AG04450 (cell line): ENCODE measurements at regions not wholly inside any gene's neighbourhood (a gene's known extent, or its start where the extent isn't known, plus 50 kb on each side); places are given as distances from the start of the nearest gene placed in this dataset.
"Not testable (repeated sequence)": the region's sequence is repeated elsewhere in the genome, so short reads cannot be mapped to it uniquely, and the experiment has no call there.

Experiments used
- CTCF ChIA-PET: fragments of 300-600, 350-600 bp; formaldehyde crosslinking; extraction: SDS; loops from one replicate; lab custom pipeline; 2022; ENCODE audit warnings: antibody characterized with exemption, inconsistent platforms; lab: Charles Lee
- POLR2A ChIA-PET: fragments of 350-600 bp; formaldehyde crosslinking; extraction: SDS; loops from one replicate; lab custom pipeline; 2021; ENCODE audit warnings: antibody characterized with exemption, inconsistent platforms; lab: Yijun Ruan, JAX
- DNase-seq: peaks from one replicate; pipeline ENCODE4 v3.0.0-alpha.2; 2011; ENCODE audit warnings: low read depth, low spot score
- H3K27ac ChIP-seq: one replicate; pipeline ENCODE4 v1.5.1; 2012; ENCODE audit warnings: low read depth, low read length, control low read depth
- H3K27me3 ChIP-seq: one replicate; pipeline ENCODE4 v1.6.0; 2012; ENCODE audit warnings: low read length; ENCODE audit not compliant: control insufficient read depth, insufficient read depth
- H3K4me3 ChIP-seq: 2 replicates; pipeline ENCODE4 v1.5.1; 2011; ENCODE audit warnings: mild to moderate bottlenecking, low read depth, low read length, control low read depth
- H3K9me3 ChIP-seq: 2 replicates; pipeline ENCODE4 v1.5.1; 2012; ENCODE audit warnings: low read length; ENCODE audit not compliant: control insufficient read depth, insufficient read depth
- TF ChIP-seq, protein P1 (sequence below): IDR thresholded peaks from 2 replicates; pipeline ENCODE4 v1.5.1; 2011; ENCODE audit warnings: low read depth, low read length, control low read depth, inconsistent platforms

DNA sequence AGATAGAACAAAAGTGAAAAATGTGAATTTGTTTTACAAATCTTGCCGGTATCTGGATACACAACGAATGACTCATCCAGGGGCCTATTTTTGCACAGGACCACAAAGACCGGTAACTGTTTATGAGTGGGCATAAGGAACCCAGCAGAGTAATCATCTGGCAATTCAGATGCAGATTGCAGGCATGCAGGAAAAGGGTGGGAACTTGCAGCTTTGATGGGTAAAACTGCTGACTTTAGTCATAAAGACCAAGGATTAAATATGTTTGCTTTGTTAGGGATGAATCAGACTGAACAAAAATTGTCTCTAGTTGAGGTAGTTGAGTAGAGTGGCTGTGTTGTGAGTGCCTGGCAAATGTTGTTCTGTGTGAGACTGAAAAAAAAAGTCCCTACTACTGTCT, 309.6 kb upstream of the CCNH start:
- POLR2A ChIA-PET, result no interaction called here
- no peak overlapping the region for H3K27ac ChIP-seq
- CTCF ChIA-PET, result interaction anchor here (0.8 kb wide), 1 partner anchor 928 kb away, joined by 4 read pairs; no protein-coding TSS in a partner anchor

DNA sequence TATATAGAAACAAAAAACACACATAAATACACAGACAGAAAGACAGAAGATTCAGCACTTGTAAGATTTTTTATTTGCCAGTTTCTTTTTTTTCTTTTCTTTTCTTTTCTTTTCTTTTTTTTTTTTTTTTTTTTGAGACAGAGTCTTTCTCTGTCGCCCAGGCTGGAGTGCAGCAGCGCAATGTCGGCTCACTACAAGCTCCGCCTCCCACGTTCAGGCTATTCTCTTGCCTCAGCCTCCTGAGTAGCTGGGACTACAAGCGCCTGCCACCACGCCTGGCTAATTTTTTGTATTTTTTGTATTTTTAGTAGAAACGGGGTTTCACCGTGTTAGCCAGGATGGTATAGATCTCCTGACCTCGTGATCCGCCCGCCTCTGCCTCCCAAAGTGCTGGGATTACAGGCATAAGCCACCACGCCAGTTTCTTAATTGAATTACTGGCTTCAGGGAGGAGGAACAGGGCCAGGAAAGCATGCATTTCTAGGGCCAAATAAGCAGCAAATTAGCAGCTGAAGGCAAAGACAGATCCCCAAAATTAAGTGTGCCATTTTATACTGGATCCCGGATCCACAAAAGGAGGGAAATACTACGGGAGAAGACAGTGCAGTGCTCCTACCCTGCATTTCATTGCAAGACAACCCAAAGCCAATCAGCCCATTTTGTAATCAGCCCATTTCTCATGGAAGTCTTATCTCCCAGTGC, 305.6 kb upstream of the CCNH start:
- CTCF ChIA-PET, result not testable (repeated sequence)

More for the DNA sequence above, 309.6 kb upstream of the CCNH start:
- no peaks in the 10 kb centered on the region for H3K9me3 ChIP-seq
- H3K4me3 ChIP-seq, result no peak overlapping the region
- H3K27me3 ChIP-seq, result no peaks in the 10 kb centered on the region
- TF ChIP-seq, protein P1, sequence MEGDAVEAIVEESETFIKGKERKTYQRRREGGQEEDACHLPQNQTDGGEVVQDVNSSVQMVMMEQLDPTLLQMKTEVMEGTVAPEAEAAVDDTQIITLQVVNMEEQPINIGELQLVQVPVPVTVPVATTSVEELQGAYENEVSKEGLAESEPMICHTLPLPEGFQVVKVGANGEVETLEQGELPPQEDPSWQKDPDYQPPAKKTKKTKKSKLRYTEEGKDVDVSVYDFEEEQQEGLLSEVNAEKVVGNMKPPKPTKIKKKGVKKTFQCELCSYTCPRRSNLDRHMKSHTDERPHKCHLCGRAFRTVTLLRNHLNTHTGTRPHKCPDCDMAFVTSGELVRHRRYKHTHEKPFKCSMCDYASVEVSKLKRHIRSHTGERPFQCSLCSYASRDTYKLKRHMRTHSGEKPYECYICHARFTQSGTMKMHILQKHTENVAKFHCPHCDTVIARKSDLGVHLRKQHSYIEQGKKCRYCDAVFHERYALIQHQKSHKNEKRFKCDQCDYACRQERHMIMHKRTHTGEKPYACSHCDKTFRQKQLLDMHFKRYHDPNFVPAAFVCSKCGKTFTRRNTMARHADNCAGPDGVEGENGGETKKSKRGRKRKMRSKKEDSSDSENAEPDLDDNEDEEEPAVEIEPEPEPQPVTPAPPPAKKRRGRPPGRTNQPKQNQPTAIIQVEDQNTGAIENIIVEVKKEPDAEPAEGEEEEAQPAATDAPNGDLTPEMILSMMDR, result no peak
- no peak for DNase-seq

DNA sequence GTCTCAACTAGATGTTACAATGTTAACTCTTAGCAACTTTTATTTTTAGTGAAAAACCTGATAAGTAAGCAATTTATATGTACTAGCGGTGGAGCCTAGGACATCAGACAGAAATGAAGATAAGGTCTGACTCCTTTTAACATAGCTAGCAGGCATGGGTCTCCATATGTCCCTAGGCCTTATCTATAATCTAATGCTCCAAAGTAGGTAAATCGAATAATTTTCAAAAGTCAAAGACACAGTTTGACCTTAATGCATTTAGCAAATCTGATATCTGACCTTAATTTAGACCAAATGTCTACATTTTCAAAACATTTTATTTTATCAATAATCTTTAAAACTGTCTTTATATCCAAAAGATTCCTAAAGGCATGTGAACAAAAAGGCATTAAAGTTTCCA, 305.0 kb upstream of the CCNH start:
- no peak overlapping the region for H3K4me3 ChIP-seq
- H3K27me3 ChIP-seq, result no peaks in the 10 kb centered on the region
- CTCF ChIA-PET, result no interaction called here
- H3K27ac ChIP-seq, result no peak overlapping the region
- no peak for DNase-seq
- POLR2A ChIA-PET, result no interaction called here
- no peaks in the 10 kb centered on the region for H3K9me3 ChIP-seq
- TF ChIP-seq, protein P1, result no peak

More for the DNA sequence above, 305.6 kb upstream of the CCNH start:
- DNase-seq, H3K9me3 ChIP-seq, POLR2A ChIA-PET, H3K27ac ChIP-seq, H3K4me3 ChIP-seq, H3K27me3 ChIP-seq: not testable (repeated sequence)

DNA sequence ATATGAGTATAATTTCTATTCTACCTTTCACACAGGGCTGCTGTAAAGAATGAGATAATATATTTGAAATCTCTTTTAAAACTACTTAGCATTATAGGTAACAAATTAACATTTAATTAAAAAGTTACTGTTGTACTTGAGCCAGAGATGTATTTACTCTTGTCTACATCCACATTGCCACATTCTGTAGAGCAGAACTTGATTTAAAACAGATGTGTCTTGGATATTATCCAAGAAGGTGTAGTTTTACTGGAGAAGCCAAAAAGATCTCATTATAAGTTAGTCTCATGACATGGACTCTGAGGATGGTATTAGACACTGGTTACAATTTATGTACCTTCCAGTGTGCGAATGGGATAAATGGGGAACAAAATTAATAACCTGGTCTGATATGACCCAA, 293.1 kb upstream of the CCNH start:
- POLR2A ChIA-PET, result no interaction called here
- CTCF ChIA-PET, result no interaction called here
- no peak for DNase-seq
- no peak overlapping the region for H3K4me3 ChIP-seq
- TF ChIP-seq, protein P1, result no peak
- H3K27me3 ChIP-seq, result no peaks in the 10 kb centered on the region
- H3K27ac ChIP-seq, result no peak overlapping the region
- peaks cover 3% of the 10 kb centered on the region; the same call in 1 of the 2 replicates for H3K9me3 ChIP-seq

DNA sequence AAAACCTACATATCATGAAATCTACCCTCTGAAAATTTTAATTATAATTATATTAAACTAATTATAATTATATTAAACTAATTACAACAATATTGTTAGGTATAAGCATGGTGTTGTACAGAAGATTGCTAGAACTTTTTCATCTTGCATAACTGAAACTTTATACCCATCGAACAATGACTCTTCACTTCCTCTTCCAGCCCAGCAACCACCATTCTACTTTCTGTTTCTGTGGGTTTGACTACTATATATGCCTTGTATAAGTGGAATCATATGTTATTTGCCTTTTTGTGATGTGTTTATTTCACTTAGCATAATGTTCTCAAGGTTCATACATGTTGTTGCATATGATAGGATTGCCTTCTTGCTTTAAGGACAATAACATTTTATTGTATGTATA, 274.2 kb upstream of the CCNH start:
- TF ChIP-seq, protein P1, result no peak
- H3K4me3 ChIP-seq, result no peak overlapping the region
- H3K27me3 ChIP-seq, result no peaks in the 10 kb centered on the region
- H3K9me3 ChIP-seq, result no peaks in the 10 kb centered on the region
- no peak for DNase-seq
- no peak overlapping the region for H3K27ac ChIP-seq
- CTCF ChIA-PET, result no interaction called here
- POLR2A ChIA-PET, result no interaction called here
